GM18858 (cell line): ENCODE measurements at regions not wholly inside any gene's neighbourhood (a gene's known extent, or its start where the extent isn't known, plus 50 kb on each side); places are given as distances from the start of the nearest gene placed in this dataset.
"Not testable (repeated sequence)": the region's sequence is repeated elsewhere in the genome, so short reads cannot be mapped to it uniquely, and the experiment has no call there.

Experiments used
- ATAC-seq: cut with Tn5 transposase; IDR thresholded peaks from one replicate; pipeline ENCODE4 v1.9.1; 2021; ENCODE audit not compliant: unreplicated experiment

DNA sequence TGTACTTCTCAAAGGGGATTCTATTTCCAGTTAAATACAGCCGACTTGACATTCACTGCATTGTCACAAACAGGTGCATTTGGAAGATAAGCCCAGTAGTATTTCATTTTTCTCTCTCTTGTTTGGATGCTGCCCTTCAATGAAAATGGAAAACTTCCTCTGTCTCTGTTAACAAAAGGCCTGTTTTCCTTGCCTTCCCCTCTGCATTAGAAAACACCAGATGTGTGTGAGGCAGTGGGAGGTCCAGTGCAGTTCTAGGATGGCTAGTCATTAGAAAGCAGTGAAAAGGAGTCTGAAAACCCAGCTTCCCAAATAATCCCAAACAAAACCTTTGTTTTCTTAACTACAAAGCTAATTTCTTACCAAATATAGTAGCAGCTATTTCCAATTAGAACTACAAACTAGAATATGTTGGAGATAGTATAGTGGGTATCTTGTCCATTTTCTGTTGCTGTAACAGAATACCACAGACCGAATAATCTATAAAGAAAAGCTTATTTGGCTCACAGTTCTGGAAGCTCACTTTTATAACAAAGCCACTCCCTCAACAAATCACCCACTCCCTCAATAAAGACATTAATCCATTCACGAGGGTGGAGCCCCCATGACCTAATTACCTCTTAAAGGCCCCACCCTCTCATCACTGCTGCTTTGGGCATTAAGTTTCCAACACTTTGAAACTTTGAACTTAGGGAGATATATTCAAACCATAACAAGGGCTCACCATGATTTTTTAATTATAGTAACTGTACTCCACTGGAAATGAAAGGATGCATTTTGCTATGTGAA is 452.1 kb upstream of the RPS6KA3 start:
- ATAC-seq, result no peak

DNA sequence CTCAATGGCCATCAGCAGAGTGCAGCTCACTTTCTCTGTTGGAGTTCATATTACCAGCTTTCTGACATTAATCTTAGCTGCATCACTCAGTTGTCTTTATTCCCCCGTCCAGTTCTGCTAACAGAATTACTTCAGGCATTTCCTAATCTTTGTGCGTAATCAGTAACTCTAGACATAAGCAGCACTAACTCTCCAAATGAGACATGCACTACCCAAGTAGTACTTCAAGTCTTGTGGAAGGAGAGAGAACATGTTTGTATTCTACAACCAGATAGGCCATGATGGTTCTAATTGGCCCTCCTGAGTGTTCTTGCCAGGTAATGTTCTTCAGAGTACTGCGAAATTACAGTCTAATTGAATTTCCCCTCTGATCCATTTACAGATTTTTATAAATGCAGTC is 448.5 kb upstream of the RPS6KA3 start:
- no peak for ATAC-seq

DNA sequence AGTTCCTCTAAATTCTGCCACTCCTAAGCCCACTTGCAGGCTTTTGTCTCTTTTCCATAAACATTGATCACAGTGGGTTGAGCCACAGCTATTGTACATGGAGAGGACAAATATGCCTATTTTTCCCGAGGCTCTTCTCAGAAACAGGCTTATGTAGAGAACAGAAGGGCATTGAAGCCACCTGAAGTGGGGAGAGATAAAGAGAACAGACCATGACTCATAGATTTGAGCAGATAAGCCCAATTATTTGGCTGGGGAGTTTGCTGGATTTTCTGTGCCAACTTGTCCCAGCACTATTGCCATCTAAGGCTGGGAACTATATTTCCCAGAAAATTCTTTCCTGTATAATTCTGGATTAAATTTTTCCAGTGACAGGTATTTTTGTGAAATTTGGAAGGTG is 446.1 kb upstream of the RPS6KA3 start:
- no peak for ATAC-seq

DNA sequence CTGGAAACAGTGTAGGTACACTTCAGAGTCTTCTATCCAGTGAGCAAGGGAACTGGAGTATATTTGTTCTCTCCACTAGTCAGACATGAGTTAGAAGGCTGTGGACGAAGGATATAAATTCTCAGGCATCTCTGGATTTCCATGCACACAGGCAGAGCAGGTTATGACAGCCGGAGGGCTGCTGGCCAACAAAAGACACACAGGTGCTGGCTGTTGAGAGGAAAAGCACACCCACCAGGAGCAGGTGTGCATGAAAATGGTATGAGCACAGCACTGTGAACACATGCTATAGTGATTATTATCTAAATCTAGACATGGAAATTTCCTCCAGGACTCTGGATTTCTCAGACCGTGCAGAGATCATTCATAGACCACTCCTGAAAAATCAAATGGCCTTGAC is 444.7 kb upstream of the RPS6KA3 start:
- ATAC-seq, result no peak

DNA sequence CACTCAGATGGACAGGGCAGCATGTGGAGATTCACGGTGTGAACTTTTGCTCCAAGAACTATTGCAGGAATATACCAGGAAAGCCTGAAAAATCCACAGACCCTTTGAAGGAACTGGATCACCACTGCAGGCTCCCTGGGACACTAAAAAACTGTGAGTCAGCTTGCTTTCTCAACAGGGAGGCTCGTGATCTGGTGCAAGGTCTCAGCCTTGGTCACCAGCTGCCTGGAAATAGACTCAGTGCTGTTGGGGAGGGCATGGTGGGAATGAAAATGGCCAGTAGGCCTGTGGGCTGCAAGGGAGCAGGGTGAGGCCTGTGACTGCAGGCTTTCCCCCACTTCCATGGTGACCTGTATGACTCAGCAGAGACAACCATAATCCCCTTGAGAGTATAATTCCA is 426.4 kb upstream of the RPS6KA3 start:
- ATAC-seq, result no peak

DNA sequence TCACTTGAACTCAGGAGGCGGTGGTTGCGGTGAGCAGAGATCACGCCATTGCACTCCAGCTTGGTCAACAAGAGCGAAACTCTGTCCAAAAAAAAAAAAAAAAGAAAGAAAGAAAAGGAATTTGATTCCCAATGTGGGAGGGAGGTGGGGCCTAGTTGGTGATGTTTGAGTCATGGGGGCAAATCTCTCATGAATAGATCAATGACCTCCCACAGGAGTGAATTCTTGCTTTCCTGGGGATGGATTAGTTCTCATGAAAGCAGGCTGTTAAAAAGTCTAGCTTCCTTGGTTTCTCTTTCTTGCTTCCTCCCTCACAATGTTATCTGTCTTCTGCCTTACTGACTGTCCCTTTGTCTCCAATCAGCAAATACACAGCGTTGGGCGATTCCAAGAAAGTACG is 419.5 kb upstream of the RPS6KA3 start:
- no peak for ATAC-seq

DNA sequence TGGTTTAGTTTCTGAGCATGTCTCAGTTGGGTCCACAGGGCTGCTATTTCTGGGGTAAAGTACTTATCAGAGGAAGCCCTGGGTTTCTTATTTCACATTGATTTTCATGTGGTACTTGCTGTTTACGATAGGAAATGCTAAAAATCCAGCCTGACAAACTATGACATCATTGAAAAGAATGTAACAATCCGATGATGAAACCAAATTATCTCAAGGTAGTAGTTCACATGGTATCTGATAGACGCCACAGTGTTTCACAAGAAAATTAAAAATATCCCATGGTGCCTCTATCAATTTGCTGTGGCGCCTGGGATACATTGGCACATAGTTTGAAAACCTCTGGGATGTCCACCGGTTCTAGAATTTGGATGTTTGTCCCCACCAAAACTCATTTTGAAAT is 418.9 kb upstream of the RPS6KA3 start:
- no peak for ATAC-seq

DNA sequence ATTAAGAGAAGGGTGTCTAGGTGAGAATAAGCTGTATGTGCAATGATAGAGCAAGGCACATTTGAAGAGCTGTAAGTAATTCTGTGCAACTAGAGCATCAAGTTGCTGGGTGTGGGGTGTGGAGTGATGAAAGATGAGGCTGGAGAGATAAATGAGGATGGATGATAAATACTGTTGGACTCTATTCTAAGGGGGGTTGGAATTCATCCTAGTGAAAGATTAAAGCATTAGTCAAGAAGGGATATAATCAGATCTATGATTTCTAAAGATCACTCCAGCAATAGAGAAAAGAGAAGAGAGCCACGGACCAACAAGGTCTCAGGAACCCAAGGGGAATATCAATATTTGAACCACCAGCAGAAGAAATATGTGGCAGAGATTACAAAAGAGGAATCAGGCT is 415.0 kb upstream of the RPS6KA3 start:
- ATAC-seq, result no peak

DNA sequence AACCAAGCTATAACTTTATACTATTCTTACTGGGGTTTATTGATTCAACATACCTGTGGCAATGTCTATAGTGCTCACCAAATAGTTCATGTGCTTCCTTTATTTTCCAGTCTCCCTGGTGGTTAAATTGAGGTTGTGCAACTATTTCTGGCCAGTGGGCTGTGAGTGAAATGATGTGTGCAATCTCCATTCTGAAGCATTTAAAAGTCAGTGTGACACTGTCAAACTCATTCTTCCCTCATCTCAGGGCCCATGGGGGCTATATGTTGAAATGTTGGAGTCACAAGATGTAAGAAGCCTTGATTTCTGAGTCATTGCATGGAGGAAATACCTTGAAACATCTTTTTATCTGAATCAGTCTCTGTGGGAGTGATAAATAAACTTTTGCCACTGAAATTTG is 414.3 kb upstream of the RPS6KA3 start:
- ATAC-seq, result no peak

DNA sequence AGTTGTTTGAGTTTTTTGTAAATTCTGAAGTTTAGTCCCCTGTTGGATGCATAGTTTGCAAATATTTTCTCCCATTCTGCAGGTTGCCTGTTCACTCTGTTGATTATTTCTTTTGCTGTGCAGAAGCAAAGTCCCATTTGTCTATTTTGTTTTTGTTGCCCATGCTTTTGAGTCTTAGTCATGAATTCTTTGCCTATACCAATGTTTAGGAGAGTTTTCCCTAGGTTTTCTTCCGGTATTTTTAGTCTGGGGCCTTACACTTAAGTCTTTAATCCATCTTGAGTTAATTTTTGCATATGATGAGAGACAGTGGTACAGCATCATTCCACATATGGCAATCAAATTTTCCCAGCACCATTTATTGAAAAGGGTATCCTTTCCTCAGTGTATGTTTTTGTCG is 405.8 kb upstream of the RPS6KA3 start:
- ATAC-seq, result no peak

DNA sequence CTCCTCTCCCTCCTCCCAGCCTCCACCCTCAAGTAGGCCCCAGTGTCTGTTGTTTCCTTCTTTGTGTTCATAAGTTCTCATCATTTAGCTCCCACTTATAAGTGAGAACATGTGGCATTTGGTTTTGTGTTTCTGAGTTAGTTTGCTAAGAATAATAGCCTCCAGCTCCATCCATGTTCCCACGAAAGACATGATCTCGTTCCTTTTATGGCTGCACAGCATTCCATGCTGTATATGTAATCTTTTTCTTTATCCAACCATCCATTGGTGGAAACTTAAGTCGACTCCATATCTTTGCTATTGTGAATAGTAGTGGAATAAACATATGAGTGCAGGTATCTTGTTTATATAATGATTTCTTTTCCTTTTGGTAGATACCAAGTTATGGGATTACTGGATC is 405.0 kb upstream of the RPS6KA3 start:
- ATAC-seq, result not testable (repeated sequence)

DNA sequence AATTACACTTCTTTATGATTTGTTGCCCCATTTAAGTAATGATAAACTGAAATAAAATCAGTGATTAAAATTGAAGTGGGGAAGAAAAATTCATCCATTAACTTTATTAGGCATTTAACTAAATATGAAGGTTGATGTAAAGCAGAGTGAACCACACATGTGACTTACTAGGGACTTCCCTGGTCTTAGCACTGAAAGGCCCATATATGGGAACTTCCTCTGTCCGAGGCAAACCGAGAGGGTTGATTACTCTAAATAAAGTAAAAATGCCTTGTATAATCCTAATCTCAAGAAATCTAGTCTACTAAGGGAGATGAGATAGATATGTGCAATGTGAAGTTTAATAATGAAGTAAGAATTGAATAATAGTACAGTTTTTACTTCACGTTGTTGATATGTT is 403.9 kb upstream of the RPS6KA3 start:
- ATAC-seq, result no peak

DNA sequence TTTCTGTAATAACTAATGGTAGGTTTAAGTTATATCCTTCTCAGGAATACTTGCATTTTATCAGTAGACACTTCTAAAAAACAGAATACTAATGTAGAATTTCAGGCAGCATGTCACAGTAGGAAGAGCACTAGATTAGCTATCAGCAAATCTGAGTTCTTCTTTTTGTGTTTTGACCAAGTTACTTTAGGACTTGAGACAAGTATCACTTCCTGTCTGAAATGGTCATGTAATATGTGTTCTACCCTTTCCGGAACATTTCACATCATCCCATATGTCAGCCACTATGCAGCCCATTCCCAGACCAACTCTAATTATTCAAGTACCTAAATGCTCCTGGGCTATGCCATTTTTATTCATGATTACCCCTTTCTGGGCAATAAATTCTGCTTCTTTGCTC is 401.8 kb upstream of the RPS6KA3 start:
- no peak for ATAC-seq

DNA sequence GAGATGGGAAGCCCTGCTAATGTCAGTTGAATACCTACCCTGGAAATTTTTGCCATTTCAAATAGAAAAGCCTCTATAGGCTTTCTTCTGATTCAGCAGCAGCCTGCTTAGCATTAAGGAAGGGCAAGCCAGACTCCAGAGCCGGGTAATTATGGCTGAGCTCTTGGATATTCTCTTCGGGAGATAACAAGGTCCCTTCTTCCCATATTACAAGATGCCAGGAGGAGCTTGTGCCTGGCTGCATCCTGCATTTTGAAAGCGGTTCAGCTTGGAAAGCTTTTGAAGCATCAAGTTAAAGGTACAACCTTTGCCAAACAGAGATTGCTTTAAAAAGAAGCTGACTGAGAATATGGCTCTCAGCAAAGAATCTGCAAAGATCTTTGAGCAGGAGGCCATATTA is 399.6 kb upstream of the RPS6KA3 start:
- no peak for ATAC-seq

DNA sequence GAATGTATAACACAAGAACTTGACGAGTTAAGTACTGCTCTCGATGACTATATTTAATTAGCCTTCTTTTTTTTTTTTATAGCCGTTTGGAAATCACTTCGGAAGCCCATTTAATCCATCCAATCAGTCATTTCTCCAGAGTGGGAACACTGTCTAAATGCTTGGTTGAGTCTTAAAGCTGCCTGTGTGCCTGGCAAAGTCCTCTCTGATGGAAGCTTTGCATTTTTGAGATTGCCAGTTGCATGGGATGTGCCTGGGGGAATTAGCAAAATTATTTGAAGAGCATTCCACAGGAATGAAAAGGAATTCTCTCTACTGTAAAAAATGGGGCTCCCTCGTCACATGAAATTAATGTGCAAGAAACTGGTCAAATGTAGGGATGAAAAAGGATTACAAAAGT is 398.8 kb upstream of the RPS6KA3 start:
- no peak for ATAC-seq

DNA sequence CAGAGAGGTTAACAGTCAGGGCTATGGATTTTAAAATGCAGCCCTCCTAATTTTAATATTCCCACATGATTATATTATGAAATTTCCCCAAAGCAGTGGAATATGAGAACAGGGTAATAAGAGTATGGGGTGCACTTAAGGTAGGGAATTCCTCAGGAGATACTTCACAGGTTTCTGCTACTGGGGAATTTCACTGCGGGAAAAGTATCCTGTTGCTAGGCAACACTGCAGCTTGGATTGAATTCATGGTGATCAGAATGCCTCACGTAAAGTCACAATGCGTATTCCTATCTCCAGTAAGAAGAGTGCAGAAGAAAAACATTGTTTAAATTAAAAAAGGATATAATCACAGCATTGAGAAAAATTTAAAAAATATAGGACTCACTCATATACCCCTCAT is 398.1 kb upstream of the RPS6KA3 start:
- no peak for ATAC-seq

DNA sequence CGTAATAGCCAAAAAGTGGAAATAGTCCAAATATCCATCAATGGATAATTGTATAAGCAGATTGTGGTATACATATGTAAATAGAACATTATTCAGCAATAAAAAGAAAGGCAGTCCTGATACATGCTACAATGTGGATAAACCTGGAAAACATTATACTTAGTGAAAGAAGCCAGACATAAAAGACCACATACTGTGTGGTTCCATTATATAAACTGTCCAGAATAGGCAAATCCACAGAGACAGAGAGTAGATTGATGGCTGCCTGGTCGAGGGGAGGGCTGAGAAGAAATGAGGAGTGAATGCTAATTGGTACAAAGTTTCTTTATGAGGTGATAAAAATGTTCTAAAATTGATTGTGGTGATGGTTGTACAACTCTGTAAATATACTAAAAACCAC is 397.4 kb upstream of the RPS6KA3 start:
- no peak for ATAC-seq

DNA sequence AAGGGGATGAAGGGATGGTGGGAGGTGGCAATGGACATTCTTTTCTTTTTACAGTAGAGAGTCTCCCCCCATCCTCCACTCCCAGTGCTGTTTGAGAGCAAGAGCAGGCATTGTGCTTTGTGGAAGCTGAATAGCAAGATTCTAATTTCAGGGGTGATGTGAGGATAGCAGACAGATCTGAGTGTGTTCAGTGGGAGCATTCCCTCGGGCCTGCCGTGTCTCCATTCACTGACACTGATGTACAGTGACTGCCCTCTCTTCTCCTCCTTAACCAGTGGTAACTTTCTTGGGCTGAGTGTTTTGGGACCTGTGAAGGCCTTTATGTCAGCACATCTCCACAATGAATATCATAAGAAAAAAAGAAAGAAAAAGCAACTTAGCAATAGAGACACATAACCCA is 396.6 kb upstream of the RPS6KA3 start:
- no peak for ATAC-seq

DNA sequence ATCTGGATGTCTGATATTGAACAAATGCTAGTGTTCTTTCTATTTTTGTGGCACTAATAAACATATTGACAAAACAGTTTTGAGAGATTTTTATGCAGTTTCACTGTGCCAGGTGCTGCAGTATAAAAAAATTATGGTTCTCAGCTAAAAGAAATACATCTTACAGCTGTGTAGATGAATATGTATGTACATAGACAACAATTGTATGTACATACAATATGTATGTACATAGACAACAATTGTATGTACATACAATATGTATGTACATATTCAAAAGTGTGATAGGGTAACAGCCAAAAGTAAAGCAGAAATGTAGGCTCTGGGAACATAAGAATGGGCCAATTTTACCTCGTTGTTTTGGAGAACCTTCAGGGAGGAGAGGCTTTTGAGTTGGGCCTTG is 390.0 kb upstream of the RPS6KA3 start:
- ATAC-seq, result no peak

DNA sequence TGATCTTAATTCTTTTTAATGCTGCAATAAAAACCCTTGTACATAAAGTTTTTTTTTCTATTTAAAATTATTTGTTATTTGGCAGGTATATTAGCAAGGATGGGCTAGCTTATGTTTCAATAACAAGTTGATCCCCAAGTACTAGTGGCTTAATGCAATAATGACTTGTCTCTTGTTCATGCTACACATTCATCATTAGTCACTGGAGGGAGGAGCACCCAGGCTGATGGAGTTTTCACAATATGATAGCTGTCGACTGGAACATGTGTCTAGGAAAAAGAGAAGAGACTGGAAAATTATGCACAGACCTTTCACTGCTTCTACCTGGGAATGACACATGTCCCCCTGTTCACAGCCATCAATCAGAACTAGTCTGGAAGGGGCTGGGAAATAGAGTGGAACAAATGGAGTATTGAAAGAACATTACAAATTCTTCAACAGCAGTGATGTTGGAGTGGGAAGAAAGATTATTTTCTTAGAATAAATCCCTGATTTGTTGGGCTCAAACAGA is 387.9 kb upstream of the RPS6KA3 start:
- ATAC-seq, result no peak

DNA sequence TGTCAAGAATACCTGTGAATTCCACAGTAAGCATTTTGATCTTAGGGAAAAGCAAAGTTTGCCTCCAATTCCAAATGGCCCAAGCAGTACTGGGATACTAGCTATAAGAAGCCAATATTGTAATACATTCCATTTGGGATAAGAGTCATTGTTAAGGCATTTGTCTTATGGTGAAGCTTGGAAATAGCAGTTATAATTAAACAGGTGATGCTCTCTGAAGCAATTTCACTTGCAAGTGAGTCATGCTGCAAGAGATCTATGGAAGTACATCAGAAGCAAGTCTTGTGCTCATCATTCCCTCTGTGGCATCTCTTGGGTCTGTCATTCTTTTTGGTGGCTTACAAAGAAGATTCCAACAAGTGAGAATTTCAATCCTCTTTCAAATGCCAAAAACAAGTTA is 386.4 kb upstream of the RPS6KA3 start:
- ATAC-seq, result no peak

DNA sequence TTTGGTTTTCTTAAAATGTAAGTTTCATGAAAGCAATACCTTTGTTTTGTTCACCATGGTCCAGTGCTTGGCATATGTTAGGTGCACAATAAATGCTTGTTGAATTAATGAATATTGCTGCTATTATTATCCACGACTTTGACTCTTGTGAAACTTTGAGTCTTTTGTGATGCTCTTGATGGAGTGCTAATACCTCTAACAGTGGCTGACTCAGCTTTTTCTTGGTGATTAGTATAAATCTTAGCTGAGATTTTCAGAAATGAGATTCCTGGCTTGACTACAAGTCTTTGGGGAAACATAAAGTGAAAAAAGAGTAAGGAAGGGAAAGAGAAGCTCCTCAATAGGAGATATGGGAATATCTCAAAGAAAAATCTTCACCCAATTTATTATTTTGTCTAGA is 375.2 kb upstream of the RPS6KA3 start:
- ATAC-seq, result no peak

DNA sequence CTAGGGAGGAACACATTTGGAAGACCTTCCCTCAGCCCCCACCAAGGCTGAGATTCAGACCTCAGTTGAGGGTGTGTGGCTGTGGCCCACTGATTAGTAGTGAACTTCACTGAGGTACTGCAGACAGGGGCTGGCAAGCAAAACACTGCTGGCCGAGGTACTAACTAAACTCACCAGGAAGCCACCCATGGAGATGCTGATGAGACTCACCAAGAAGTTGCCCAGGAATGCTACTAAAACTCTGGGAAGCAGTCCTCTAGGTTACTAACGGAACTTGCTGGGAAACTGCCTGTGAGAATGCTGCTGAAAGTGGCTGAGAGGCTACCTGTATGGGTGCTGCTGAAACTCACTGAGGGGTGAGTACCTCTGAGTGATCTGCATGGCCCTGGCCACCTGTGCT is 372.4 kb upstream of the RPS6KA3 start:
- ATAC-seq, result no peak
